OCI-LY3 (cell line): ENCODE measurements at regions not wholly inside any gene's neighbourhood (a gene's known extent, or its start where the extent isn't known, plus 50 kb on each side); places are given as distances from the start of the nearest gene placed in this dataset.

ENCODE experiments used
- CTCF ChIP-seq: fragments of 200-600, 300-600 bp; sonication (generic); IDR thresholded peaks from 2 replicates; pipeline ENCODE4 v1.5.1; 2014; ENCODE audit warnings: antibody characterized with exemption, low read length, low read depth
- EZH2phosphoT487 ChIP-seq: fragments of 200-600 bp; shearing (Covaris generic); IDR thresholded peaks from 2 replicates; pipeline ENCODE4 v1.6.1; 2018; ENCODE audit warnings: antibody characterized with exemption, mixed run types, low read depth

- no peak for TF ChIP-seq CTCF
- no peak for TF ChIP-seq EZH2phosphoT487
Measured at GRCh38 chr1:5725406-5725805, 266.8 kb downstream of the NPHP4 start.
